HG03159 (cell line): ENCODE measurements at regions not wholly inside any gene's neighbourhood (a gene's known extent, or its start where the extent isn't known, plus 50 kb on each side); places are given as distances from the start of the nearest gene placed in this dataset.

Experiments
- ATAC-seq: cut with Tn5 transposase; IDR thresholded peaks from one replicate; pipeline ENCODE4 v1.9.1; 2021; ENCODE audit warnings: mild to moderate bottlenecking, moderate library complexity; ENCODE audit not compliant: unreplicated experiment

DNA sequence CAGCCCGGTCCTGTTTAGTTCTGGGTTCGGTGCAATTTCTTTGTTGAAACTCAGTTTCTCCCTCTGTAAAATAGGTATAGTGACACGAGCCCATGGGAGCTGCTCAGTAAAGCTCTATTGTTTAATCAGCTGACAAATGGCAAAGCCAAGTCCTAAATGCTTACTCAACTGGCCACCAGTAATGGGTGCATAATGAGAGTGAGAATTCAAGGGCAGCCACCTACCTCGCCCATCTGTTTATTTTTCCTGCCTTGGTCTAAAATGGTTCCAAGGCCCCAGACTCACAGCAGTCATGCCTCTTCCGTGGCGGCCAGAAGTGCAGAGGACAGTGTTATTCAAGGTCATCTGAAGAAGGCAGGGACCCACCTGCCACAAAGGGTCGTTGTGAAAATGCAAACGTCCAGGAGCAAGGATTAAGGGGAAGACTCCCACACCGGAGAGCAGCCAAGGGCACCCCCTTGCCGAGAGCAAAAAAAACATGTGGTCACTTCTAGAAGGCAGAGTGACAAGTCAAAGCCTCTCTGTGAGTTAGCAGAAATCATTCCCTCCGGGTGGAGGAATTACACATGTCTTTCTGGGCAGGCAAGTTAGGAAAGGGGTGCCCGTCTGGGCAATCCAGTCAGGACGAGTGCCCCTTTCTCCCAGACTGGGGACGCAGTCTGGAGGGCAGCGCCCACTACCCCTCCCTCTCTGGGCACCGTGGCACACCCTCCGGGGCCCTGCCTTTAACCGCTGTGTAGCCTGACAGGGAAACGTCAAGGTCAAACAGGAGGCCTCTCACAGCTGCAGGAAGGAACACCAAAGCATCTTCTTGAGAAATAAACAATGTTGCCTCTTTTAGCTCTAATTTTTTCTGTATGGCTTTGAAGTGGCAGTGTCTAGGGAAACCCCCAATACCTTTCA lies 186.2 kb downstream of the FOXO1 start:
- no peak for ATAC-seq

DNA sequence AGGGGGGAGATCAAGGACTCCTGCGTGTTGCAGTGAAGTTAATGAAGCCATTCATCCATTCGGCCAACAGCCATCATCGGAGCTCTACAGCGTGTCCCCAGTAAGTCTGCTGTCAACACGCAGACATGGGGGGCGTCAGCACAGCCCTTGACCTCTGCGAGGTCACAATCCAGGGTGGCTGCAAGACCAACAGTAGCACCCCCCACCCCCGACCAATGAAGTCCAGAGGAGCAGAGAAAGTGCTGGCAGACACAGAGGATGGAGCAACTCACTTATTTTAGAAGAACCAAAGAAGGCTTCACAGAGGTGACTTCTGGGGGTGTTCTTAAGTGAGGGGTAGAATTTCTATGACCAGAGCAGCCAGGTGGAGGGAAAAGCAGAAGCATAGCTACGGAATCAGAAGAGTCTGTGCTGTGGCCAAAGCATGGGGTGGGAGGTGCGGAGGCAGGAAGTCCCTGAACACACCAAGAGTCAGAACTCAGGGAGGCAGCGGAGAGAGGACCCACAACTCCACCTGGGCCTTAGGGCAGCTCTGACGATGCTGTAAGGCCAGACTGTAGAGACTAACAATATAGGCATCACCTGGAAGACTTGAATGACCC lies 185.4 kb downstream of the FOXO1 start:
- no peak for ATAC-seq

DNA sequence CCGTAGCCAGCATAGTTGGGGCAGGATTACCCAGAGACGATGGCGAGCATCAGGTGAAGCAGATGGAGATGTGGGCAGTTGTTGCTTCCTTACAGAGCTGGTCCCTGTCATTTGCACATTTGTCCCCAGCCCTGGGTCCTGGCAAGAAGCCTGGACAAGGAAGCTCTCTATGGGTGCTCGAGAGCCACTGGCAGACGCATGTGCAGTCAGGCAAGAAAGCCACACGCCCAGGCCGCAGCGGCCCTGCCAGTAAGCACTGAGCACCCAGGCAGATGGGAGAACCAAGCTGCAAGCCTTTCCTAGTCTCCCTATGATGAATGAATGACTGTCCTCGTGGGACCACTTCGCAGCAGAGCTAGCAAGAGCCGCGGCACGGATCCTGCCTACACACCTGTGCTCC lies 182.8 kb downstream of the FOXO1 start:
- ATAC-seq: no peak

DNA sequence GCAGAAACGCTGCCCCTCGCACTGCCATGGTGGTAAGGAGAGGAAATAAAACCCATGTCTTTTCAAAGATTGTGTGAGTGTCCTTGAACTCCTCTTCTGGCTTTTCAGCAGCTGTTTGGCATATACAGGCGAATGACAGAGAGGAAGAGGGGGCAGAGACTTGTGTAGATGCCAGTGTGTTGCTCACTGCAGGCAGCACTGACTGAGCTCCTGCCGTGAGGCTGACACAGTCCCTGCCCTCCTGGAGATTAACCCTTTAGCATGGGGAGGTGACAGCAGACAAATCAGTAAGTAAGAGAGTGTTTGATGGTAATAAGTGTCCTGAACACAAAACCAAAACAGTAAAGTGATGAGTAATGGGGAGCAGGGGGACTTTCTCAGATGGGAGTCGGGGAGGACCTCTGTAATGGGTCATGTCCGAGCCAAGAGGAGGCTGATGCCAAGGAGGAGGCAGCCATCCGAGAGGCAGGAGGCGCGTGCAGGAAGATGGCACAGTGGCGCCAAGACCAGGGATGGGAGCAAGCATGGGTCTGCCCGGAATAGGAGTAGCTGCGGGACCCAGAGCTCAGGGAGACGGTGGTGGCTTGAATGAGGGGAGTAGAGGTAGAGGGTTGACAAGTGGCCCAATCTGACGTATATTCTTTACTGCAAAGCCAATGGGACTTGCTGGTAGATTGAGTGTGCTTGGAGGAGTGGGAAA lies 182.2 kb downstream of the FOXO1 start:
- ATAC-seq: no peak

DNA sequence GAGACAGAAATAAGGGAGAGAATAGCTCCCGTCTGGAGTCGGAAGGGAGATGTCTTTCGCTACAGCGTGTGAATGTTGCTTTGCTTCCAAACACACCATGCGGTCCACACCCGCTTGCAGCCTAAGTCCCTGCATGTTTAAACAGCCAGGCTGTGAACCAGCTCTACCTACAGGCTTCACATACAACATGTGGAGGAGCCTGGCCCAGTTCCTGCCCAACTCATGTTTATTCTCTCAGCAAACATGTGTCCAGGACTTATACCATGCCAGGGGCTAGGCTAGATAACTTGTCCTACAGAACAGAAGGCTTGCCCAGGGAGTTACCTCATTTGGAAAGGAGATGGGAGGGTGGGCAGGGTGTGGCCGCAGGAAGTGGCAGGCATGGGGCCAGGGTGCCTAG lies 181.5 kb downstream of the FOXO1 start:
- ATAC-seq: no peak

DNA sequence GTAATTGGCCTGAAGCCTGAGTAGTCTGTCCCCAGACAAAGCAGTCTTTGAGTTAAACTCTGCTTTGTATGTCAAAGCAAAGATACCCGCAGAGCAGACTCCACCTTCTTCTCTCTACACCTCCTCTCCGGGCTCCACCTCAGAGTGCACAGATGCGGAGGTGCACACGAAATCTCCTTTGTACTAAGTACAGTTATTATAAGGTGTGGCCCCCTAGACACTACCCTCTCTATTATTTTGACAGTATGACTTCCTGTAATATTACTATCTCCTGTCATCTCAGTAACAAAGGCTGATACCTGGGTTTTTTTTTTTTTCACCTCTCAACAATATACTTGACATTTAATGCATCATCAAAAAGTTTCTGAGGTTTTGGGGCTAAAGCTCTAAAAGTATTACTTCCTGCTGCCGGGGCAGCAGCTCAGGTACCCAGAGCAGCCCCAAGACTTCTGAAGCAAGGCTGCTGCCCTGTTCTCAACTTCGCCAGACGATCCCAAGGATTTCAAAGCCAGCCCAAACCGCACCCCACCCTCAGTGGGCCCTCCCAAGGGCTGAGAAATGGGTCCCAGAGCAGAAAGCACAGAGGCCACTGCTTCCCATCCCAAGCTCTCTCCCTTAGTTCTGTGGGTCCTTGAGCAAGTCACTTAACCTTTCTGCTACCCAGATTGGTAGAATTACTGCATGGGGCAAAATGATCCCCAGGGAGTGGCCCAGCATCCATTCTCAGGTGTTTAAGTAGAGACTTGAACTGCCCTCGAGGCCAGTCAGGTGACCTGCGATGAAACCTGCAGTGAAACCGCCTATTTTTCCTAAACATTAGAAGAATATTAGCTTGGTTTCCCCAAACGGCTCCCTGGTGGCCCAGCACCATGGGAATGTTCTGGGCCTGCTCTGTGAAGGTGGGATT lies 180.6 kb downstream of the FOXO1 start:
- peak; percentile 59 for ATAC-seq

DNA sequence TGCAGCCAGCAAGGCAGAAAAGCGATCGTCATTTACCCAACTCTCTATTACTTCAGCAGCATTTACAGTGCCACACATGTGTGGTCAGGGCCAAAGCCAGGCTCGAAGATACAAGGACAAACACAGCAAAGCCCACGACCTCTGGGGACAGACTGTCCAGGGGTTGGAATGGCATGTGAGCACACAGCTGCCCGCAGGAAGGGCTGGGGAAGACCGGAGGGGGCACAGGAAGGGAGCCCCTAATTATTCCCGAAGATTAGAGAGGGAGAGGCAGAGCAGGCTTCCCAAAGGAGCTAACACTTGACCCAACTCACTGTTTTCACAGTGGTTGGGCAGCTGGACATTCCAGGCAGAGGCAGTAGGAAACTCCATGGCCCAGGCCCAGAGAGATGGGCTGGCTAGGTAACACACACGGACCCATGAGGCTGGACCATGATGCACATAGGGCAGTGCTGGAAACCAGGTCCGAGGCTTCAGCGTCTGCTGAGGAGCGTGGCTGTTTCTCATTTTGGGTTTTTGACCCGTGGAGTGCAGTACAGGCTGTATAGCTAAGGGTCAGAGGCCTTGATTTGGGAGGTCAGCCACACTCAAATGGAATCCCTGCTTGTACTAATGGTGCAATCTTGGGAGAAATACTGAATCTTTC lies 179.8 kb downstream of the FOXO1 start:
- ATAC-seq: no peak

DNA sequence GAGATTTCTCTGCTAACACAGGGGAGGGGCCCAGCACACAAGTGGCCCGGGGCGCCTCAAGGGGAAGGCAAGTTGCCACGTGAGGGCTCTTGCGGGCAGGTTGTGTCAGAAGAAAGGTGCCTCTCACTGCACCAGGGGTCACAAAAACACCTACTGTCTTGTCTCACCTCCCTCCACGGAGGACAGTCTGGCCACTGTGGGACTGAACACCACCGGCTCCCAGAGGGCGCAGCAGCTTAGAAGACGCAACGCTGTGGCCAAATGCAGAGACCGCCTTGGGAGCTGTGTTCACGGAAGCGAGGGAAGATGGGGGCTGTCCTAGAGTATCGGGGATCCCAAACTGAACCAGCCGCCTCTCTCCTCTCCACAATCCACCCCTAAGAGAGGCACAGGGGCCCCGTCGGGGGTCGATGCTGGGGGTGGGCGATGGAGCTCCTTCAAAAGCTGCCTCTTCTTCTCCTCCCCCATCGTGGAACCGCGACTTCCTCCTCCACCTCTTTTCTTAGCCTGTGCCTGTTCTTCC lies 177.5 kb downstream of the FOXO1 start:
- ATAC-seq: no peak

DNA sequence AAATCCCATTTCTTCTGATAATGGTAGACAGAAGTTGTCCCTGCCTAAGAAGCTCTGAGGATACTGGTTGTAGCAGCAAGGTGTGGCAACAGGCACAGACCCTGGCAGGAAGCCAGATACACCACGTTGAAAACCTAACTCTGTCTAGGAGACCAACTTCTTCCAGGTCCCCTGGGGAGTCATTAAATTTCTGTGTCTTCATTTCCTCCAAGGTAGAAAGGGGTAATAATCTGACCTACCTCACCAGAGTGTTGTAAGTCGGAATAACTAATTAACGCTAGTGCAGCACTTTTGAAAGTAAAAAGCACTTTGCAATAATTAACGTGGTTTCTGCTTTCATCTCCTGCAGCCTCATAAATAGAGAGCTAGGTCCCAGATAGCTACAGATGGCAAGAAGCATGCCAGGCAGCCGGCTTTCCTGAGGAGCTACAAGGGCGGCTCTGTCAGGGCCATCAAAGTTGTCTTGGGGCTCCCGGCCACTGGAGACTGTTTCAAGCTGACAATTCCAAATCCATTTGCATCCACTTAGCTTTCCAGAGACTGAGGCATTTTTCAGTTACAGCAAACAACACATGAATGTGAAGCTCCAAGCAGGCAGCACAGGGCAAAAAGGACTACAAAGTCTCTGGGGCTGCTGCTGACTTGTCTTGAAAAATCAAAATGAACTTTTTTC lies 176.2 kb downstream of the FOXO1 start:
- no peak for ATAC-seq

DNA sequence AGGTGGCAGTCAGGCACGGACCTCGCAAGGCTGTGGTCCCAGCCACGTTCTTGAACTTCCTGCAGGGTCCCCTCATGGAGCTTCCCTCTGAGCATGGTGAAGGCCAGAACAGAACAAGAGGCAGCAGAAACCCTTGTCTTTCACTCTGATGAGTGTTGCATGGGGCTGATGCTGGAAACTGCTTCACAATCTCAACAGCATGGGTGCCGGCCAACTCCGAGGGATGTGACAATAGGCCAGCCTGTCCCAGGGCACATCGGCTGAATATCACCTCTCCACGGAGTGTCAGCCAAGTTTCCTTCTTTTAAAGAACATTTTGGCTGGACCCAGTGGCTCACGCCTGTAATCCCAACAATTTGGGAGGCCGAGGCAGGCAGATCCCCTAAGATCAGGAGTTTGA lies 173.9 kb downstream of the FOXO1 start:
- ATAC-seq: no peak

DNA sequence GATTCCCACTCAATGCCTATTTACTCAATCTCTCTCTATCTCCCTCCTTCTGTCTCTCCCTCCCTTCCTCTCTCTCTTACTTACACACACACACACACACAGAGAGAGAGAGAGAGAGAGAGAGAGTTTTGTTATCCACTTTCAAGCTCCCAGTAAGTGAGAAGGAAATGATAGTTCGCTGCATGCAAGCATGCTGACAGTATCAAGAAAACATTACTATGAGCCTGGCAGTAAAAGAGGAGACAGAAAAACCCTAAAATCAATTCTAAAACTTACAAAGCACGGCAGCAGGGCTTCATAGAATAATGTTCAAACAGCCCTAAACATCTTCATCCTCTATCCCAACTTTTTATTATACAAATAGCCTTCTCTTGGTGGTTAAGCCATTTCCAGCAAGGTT lies 171.9 kb downstream of the FOXO1 start:
- no peak for ATAC-seq

DNA sequence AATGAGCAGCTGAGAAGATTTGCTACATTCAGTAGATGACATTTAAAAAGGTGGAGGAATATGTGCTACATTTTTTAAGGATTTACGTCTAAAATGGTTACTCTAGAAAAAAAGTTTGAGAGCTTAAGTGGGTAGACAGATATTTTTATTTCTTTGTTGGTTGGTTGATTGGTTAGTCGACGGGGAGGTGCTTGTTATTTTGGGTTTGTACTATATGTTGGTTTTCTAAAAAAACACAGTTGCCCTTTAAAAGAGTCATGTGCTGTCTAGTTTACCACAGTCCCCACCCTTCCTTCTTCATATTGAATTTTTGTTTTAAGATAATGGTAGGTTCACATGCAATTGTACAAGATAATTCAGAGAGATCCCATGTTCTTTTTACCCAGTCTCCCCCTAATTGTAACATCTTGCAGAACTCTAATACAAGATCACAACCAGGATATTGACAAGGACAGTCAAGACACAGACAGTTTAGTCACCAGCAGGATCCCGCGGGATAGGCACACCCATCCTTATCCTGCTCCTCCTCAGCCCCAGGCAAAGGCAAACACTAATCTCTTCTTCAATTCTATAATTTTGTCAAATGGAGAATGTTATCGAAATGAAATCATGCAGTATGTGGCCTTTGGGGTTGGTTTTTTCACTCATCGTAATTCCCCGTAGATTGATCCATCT lies 171.4 kb downstream of the FOXO1 start:
- no peak for ATAC-seq

DNA sequence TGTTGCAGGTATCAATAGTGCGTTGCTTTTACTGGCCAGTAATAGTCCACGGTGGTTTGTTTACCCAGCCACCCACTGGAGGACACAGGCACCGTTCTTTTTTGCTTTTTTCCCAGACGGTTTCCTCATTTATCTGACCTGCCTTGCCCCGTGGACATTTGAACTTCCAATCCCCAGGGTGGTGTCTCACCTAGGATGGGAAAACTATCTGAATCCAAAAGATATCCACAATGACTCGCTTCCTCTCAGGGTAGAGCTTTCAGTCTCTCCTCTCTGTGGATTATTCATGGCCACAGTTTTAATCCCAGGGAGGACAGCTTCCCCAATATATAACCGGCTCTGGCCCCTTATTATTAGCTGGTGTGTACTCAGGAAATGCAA lies 170.8 kb downstream of the FOXO1 start:
- no peak for ATAC-seq

DNA sequence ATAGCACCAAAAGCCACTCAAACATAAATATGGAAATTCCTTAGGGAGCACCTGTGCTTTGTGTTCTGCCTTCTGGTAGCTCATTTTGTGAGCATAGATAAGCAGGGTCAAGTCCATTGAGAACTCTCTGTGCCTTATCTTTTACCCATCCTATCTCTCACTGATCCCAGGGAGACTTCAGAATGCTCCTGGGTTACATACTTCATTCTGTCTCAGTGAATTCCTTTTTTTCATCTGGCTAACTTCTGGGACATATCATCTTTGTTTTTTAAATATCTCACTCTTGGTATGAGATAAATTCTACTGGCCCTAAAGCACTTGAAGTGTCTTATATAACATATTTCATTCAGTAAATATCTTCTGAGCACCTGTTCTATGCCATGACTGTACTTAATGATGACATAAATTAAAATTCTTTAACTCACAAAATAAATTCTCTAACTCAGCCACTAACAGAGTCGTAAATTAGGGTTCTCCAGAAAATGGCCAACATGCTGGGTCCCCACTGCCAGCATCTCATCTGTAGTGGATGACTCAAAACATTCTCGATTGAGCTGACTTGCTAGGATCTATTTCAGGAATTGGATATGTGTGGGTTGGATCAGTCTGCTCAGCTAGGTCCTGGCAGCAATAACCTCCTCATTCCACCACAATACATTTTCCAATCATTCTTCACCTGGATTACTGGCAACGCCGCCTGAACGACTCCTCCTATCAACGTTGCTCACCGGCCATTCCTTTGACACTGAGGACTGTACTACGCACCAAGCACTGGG lies 170.2 kb downstream of the FOXO1 start:
- ATAC-seq: no peak

DNA sequence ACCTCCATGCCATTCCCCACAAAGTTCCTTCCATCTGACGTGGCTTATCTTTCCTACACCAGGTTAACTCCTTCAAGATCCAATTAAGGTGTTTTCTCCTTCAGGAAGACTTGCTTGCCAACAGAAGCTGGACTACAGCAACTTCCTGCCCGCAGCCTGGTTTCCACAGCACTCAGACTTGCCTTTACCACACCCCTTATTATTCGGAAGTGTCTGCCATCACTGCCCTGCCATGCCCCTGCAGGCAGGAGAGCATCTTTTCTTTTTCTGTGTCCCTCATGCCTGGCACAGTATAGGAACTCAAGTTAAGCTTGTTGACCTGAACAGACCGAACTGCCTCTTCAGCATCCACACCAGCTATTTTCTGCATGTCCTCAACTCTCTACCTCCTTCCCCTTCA lies 168.0 kb downstream of the FOXO1 start:
- ATAC-seq: no peak

DNA sequence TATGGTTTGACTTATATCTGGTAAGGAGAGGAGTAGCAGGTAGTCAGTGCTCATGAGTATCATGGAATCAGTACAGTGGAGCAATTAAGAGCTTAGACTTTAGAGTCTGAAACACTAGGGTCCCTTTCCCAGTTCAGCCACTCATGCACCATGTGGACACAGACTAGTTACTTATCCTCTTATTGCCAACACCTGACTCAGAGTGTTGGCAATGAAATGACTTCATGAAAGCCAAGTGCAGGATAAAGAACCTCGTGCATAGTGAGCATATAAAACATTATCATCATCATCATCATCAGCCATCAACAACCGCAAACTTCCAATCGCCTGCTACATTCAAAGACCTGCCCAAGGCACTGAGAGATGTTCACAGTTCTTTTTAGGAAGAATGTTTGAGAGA lies 164.2 kb downstream of the FOXO1 start:
- no peak for ATAC-seq

DNA sequence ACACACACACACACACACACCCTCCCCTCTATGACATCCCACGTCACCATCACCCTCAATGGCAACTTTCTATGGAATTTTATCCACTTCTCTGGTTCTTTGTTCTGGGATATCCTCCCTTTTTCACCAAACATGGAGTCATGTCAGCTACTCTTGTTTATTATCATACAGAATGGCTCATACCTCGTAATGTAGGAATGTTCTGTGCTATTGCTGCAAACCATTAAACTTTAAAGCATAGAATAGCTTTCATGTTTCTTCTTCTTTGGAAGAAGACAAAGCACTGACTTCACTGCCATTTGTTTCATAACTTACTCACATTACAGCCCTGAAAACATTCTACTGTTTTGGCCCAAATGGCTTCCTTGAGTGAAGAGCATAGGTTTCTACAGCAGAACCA lies 163.4 kb downstream of the FOXO1 start:
- no peak for ATAC-seq

DNA sequence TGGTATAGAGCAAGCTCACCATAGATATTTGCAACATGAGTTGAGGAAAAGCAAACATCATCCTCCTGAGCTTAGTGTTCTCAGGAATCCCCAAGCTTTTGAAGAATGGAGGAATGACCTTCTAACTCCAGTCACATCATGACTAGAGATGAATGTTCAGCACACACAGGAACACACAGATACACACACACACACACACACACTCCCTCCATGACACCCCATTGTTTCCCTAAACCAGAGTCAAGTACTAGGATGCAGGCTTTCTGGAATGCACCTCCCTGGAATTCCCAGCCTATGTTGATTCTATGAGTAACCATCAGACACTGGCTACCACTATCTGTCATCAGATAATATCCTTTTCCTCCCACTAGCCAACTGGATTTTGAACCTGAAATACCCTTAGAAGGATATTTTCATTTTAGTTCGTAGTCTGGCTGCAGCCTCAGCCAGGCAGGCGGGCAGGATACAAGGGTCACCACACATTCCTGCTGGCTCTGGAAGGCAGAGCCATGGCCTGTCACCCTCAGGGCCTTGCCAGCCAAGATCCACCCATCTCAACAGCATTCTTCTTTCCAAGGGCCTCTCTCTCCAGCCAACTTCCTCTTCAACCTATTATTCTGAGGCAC lies 162.4 kb downstream of the FOXO1 start:
- ATAC-seq: no peak
